Body of pancreas (tissue), 4 donors: ENCODE measurements at regions not wholly inside any gene's neighbourhood (a gene's known extent, or its start where the extent isn't known, plus 50 kb on each side); places are given as distances from the start of the nearest gene placed in this dataset.

ENCODE experiments used
- POLR2A ChIP-seq, 3 donors: fragments of 450-650 bp; IDR thresholded peaks; one replicate each; pipeline ENCODE4 v1.6.1; 2016; ENCODE audit warnings: antibody characterized with exemption in 3 of 3, mild to moderate bottlenecking in 2 of 3
- TF ChIP-seq, protein P1 (sequence below), 7 experiments: fragments of 450-650 bp in 4 of 7; fragments of 200-600 bp in 3 of 7; sonication (generic) in 3 of 7; IDR thresholded peaks; one replicate each; pipeline ENCODE4 v1.5.1; 2016 to 2019; ENCODE audit warnings: antibody characterized with exemption in 7 of 7

DNA sequence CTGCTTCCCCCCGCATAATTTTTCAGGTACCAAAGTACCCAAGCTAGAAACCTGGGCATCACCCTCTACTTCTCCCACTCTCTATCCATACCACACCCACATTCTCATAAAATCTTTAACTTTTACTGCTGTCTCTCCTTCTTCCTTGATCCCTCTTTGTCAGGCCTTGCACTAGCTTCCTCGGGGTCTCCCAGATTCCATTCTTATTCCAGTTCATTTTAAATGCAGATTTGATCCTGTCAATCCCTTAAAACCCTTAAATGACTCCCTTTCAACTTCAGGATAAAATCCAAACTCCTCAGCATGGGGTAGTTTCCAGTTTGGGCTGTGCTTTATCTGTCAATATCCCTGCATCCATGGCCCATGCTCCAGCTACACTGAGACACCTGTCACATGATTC is 343.5 kb downstream of the PBX1 start:
- TF ChIP-seq, protein P1, sequence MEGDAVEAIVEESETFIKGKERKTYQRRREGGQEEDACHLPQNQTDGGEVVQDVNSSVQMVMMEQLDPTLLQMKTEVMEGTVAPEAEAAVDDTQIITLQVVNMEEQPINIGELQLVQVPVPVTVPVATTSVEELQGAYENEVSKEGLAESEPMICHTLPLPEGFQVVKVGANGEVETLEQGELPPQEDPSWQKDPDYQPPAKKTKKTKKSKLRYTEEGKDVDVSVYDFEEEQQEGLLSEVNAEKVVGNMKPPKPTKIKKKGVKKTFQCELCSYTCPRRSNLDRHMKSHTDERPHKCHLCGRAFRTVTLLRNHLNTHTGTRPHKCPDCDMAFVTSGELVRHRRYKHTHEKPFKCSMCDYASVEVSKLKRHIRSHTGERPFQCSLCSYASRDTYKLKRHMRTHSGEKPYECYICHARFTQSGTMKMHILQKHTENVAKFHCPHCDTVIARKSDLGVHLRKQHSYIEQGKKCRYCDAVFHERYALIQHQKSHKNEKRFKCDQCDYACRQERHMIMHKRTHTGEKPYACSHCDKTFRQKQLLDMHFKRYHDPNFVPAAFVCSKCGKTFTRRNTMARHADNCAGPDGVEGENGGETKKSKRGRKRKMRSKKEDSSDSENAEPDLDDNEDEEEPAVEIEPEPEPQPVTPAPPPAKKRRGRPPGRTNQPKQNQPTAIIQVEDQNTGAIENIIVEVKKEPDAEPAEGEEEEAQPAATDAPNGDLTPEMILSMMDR (IDR thresholded peaks at IDR 0.05) = no peak
- no peak for TF ChIP-seq POLR2A (IDR thresholded peaks at IDR 0.05)
